PC-9 (cell line): ENCODE measurements at regions not wholly inside any gene's neighbourhood (a gene's known extent, or its start where the extent isn't known, plus 50 kb on each side); places are given as distances from the start of the nearest gene placed in this dataset.

Experiments used
- BruUV-seq: library from RNA; stranded (reverse); fragments of 400-500 nt; replicated peaks from 2 replicates; lab custom pipeline; 2021; lab: Mats Ljungman, UMichigan
- CTCF ChIA-PET: fragments of 300-600 bp; sonication (Branson Sonifier 250); formaldehyde crosslinking; loops from one replicate; lab custom pipeline; 2022; ENCODE audit warnings: antibody characterized with exemption; lab: Charles Lee
- POLR2A ChIA-PET: fragments of 300-600 bp; sonication (Branson Sonifier 250); formaldehyde crosslinking; loops from one replicate; lab custom pipeline; 2022; ENCODE audit warnings: antibody characterized with exemption; ENCODE audit not compliant: unreplicated experiment; lab: Charles Lee
- DNase-seq, 2 experiments: peaks; one replicate each; pipeline versions ENCODE4 v3.0.0 to v3.0.0-alpha.2; 2015 to 2022; ENCODE audit warnings: mixed read lengths in 1 of 2
- H2AFZ ChIP-seq: fragments of 200-600 bp; sonication (generic); 2 replicates; pipeline ENCODE4 v1.8.1; 2017; ENCODE audit warnings: antibody characterized with exemption
- H3F3A ChIP-seq: fragments of 200-600 bp; sonication (generic); 2 replicates; pipeline ENCODE4 v1.8.1; 2017; ENCODE audit warnings: antibody characterized with exemption, mild to moderate bottlenecking, low read depth; ENCODE audit not compliant: insufficient read depth
- H3K27ac ChIP-seq: fragments of 200-600 bp; sonication (generic); 2 replicates; pipeline ENCODE4 v1.6.1; 2016; ENCODE audit warnings: mixed run types
- H3K27me3 ChIP-seq: fragments of 200-600 bp; sonication (generic); 2 replicates; pipeline ENCODE4 v1.6.1; 2016; ENCODE audit warnings: low read depth, mixed run types; ENCODE audit not compliant: insufficient read depth
- H3K36me3 ChIP-seq: fragments of 200-600 bp; sonication (generic); 2 replicates; pipeline ENCODE4 v1.6.1; 2016; ENCODE audit warnings: low read depth, mixed run types
- H3K4me1 ChIP-seq: fragments of 200-600 bp; sonication (generic); replicated peaks from 2 replicates; pipeline ENCODE4 v1.6.1; 2016; ENCODE audit warnings: mixed run types; ENCODE audit not compliant: insufficient read depth
- H3K4me2 ChIP-seq: fragments of 200-600 bp; sonication (generic); 2 replicates; pipeline ENCODE4 v1.6.1; 2017; ENCODE audit warnings: mixed run types
- H3K4me3 ChIP-seq: fragments of 200-600 bp; sonication (generic); 2 replicates; pipeline ENCODE4 v1.6.1; 2016; ENCODE audit warnings: mixed run types
- H3K79me2 ChIP-seq: fragments of 200-600 bp; sonication (generic); 2 replicates; pipeline ENCODE4 v1.6.1; 2017; ENCODE audit warnings: low read depth, mixed run types
- H3K9me2 ChIP-seq: fragments of 200-600 bp; sonication (generic); 2 replicates; pipeline ENCODE4 v1.8.1; 2017; ENCODE audit warnings: mild to moderate bottlenecking; ENCODE audit not compliant: insufficient read depth
- H3K9me3 ChIP-seq: fragments of 200-600 bp; sonication (generic); 2 replicates; pipeline ENCODE4 v1.8.1; 2016; ENCODE audit warnings: low read depth; ENCODE audit not compliant: insufficient read depth
- H4K20me1 ChIP-seq: fragments of 200-600 bp; sonication (generic); 2 replicates; pipeline ENCODE4 v1.8.1; 2017; ENCODE audit not compliant: insufficient read depth
- EZH2 ChIP-seq: fragments of 200-600 bp; sonication (generic); IDR thresholded peaks from 2 replicates; pipeline ENCODE4 v1.8.0; 2017; ENCODE audit warnings: antibody characterized with exemption, low read depth
- intact Hi-C: fragments of 100-400 bp; cut with micrococcal nuclease; formaldehyde crosslinking; loops from one replicate; pipeline ENCODE4 v1.10.0; 2022; ENCODE audit not compliant: unreplicated experiment
- TF ChIP-seq, protein P1 (sequence below): fragments of 200-600 bp; sonication (generic); conservative IDR thresholded peaks from 2 replicates; pipeline ENCODE4 v1.6.1; 2017; ENCODE audit warnings: mixed run types, antibody characterized with exemption, mild to moderate bottlenecking, moderate library complexity

DNA sequence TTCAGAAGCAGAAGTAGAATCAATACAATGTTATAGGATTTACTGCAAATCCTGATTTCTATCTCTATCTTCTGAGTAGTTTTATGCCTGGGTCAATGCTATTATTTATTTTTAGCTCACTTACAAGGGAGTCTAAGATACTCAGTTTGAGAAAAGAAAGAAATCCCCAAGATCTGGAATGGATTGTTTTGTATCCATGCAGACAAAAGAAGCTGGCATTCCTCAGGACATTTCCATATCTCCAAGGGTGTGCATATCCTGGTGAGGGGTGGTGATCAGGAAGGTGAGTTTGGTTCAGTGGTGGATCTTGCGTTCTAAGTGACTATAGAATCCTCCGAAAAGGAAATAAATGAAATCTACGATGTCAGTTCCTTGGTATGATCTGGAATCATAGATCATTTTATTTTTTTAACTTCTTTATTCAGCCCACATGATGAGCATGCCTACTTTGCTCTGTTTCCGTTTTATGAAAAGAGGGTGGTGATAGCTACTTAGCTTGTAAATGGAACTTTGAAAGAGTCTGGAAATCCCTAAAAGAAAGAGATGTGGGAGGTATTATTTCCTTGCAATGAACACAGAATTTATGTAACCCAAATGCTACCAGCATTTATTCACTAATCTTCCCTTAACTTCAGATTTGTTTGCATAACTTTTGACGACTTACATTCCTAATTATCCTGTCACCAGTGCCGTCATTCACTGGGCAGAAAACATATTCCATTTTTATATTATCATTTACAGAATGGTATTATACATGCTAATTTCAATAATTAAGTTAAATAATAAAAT, 81.1 kb upstream of the RAPGEF2 start:
- Histone ChIP-seq H3K27ac (no peak overlapping the region), H3K79me2 (no peaks in the 10 kb centered on the region), H3K4me2 (no peak overlapping the region), H3K9me2 (no peaks in the 10 kb centered on the region), H3K4me1 (no peaks in the 10 kb centered on the region), H3K4me3 (no peak overlapping the region), H4K20me1 (no peaks in the 10 kb centered on the region), H2AFZ (no peak overlapping the region), H3K9me3 (no peaks in the 10 kb centered on the region), H3K27me3 (no peaks in the 10 kb centered on the region), H3K36me3 (no peaks in the 10 kb centered on the region), H3F3A (no peaks in the 10 kb centered on the region)
- no peak for DNase-seq
- intact Hi-C loops: no loop called here
- POLR2A ChIA-PET: no interaction called here
- TF ChIP-seq EZH2: no peak
- TF ChIP-seq, protein P1, sequence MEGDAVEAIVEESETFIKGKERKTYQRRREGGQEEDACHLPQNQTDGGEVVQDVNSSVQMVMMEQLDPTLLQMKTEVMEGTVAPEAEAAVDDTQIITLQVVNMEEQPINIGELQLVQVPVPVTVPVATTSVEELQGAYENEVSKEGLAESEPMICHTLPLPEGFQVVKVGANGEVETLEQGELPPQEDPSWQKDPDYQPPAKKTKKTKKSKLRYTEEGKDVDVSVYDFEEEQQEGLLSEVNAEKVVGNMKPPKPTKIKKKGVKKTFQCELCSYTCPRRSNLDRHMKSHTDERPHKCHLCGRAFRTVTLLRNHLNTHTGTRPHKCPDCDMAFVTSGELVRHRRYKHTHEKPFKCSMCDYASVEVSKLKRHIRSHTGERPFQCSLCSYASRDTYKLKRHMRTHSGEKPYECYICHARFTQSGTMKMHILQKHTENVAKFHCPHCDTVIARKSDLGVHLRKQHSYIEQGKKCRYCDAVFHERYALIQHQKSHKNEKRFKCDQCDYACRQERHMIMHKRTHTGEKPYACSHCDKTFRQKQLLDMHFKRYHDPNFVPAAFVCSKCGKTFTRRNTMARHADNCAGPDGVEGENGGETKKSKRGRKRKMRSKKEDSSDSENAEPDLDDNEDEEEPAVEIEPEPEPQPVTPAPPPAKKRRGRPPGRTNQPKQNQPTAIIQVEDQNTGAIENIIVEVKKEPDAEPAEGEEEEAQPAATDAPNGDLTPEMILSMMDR: no peak
- CTCF ChIA-PET: no interaction called here
- BruUV-seq: no TSS peak

DNA sequence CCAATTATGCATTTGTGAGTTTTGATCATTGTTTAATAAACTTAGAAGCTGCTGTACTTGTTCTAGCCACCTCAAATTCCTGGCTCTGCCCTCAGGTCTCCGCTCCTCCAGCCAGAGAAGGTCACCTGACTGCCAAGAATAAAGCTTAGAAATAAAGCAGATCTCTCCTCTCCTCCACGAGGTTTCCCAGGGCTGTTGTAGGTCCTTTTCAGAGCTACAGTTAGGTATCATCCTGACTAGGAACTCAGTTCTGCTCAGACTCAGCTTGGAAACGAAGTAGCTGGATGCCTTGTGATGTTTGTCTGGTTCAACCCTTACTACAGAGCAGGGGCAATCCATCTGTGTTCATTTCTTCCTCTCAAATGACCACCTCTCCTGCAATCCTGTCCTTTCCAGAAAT, 79.1 kb upstream of the RAPGEF2 start:
- ChIA-PET CTCF (no interaction called here), POLR2A (no interaction called here)
- no peak for DNase-seq
- Histone ChIP-seq H3K27me3 (no peaks in the 10 kb centered on the region), H2AFZ (no peak overlapping the region), H3K9me3 (no peaks in the 10 kb centered on the region), H3K4me1 (no peaks in the 10 kb centered on the region), H3K36me3 (no peaks in the 10 kb centered on the region), H3K79me2 (no peaks in the 10 kb centered on the region), H4K20me1 (no peaks in the 10 kb centered on the region), H3F3A (no peaks in the 10 kb centered on the region), H3K4me3 (no peak overlapping the region), H3K4me2 (no peak overlapping the region), H3K9me2 (no peaks in the 10 kb centered on the region), H3K27ac (no peak overlapping the region)
- TF ChIP-seq, protein P1: no peak
- TF ChIP-seq EZH2: no peak
- intact Hi-C loops: no loop called here
- no TSS peak for BruUV-seq

DNA sequence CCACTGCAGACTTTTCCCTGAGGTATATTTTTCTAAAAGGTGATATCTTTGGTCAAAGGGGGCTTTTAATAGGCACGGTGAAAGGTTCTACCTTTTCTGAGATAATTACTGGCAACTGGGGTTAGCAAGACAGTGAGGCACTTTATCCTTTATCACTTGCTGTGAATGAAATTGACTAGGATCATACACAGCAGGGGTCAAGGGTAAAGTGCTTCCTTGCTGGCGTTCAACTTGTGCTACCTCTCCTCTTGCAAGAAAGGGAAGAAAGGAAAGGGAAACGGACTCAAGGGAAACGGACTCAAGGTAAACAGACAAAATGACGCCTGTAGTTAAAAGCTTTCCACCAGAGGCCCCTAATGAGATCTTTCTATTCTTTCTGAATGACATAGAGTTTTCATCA, 78.6 kb upstream of the RAPGEF2 start:
- H3K4me2 ChIP-seq: no peak overlapping the region
- no peak overlapping the region for H3K27ac ChIP-seq
- no peaks in the 10 kb centered on the region for H3K9me2 ChIP-seq
- H3K36me3 ChIP-seq: no peaks in the 10 kb centered on the region
- no peaks in the 10 kb centered on the region for H3K27me3 ChIP-seq
- H3K79me2 ChIP-seq: no peaks in the 10 kb centered on the region
- ChIA-PET CTCF (no interaction called here), POLR2A (no interaction called here)
- H3F3A ChIP-seq: no peaks in the 10 kb centered on the region
- no peaks in the 10 kb centered on the region for H4K20me1 ChIP-seq
- no peaks in the 10 kb centered on the region for H3K4me1 ChIP-seq
- BruUV-seq: no TSS peak
- H3K9me3 ChIP-seq: no peaks in the 10 kb centered on the region
- TF ChIP-seq, protein P1: no peak
- TF ChIP-seq EZH2: no peak
- no peak overlapping the region for H3K4me3 ChIP-seq
- intact Hi-C loops: no loop called here
- H2AFZ ChIP-seq: no peak overlapping the region
- no peak for DNase-seq
